OCI-LY7 (cell line): ENCODE measurements at regions not wholly inside any gene's neighbourhood (a gene's known extent, or its start where the extent isn't known, plus 50 kb on each side); places are given as distances from the start of the nearest gene placed in this dataset.

Experiments
- CTCF ChIP-seq: fragments of 200-600 bp; sonication (generic); conservative IDR thresholded peaks from 2 replicates; pipeline ENCODE4 v1.5.1; 2014; ENCODE audit warnings: mild to moderate bottlenecking, antibody characterized with exemption, low read length, moderate library complexity, mixed read lengths
- EZH2phosphoT487 ChIP-seq: fragments of 200-600 bp; sonication (generic); IDR thresholded peaks from 2 replicates; pipeline ENCODE4 v1.6.1; 2018; ENCODE audit warnings: low read depth, borderline replicate concordance, mild to moderate bottlenecking, mixed run types, antibody characterized with exemption, low read length, moderate library complexity, mixed read lengths

GRCh38 chr14:21729703-21730233 lies 56.1 kb upstream of the OR4E1 start:
- TF ChIP-seq EZH2phosphoT487 (no peak), CTCF (no peak)
